ENCODE measurements at regions not wholly inside any gene's neighbourhood (a gene's known extent, or its start where the extent isn't known, plus 50 kb on each side); places are given as distances from the start of the nearest gene placed in this dataset.
"Not testable (repeated sequence)": the region's sequence is repeated elsewhere in the genome, so short reads cannot be mapped to it uniquely, and the experiment has no call there.

GRCh38 chr17:74141612-74142011, 61.9 kb upstream of the RPL38 start:
- CTCF ChIA-PET: no interaction called here
- no peak overlapping the region for H3K4me3 ChIP-seq (ENCODE audit: low read depth in 2 of 2, low read length in 2 of 2)
- POLR2A ChIA-PET: no interaction called here
- H3K9me3 ChIP-seq (ENCODE audit: control insufficient read depth, insufficient read depth, low read depth, low read length): peaks cover 19% of the 10 kb centered on the region
- intact Hi-C loops (cut with micrococcal nuclease; ENCODE audit: unreplicated experiment): no loop called here
- ATAC-seq (no peak), DNase-seq (ENCODE audit: low read depth, low spot score) (no peak)
- no TSS peak for BruUV-seq (replicated peaks)
- TF ChIP-seq POLR2AphosphoS5 (IDR thresholded peaks at IDR 0.05; ENCODE audit: low read depth, low read length) (no peak), REST (IDR thresholded peaks at IDR 0.05; ENCODE audit: insufficient read depth in 1 of 2, low read depth in 2 of 2, low read length in 1 of 2) (no peak), SIN3A (IDR thresholded peaks at IDR 0.05; ENCODE audit: borderline replicate concordance, insufficient read depth, low read depth, low read length) (no peak), TCF7L2 (IDR thresholded peaks at IDR 0.05; ENCODE audit: low read depth, low read length) (no peak), CTCF (IDR thresholded peaks at IDR 0.05) (no peak)
- in situ Hi-C loops (cut with HindIII; ENCODE audit: low pct_unique_long_range_greater_than_20kb, low sequenced_read_pairs): no loop called here
- no peaks in the 10 kb centered on the region for H3K36me3 ChIP-seq (ENCODE audit: control insufficient read depth, insufficient read depth, low read length)
- peaks cover 9% of the 10 kb centered on the region for H3K27me3 ChIP-seq (ENCODE audit: control insufficient read depth, insufficient read depth, low read length)
- H3K4me1 ChIP-seq (ENCODE audit: control insufficient read depth, insufficient read depth, low read length): no peaks in the 10 kb centered on the region
- H3K27ac ChIP-seq (ENCODE audit: low read length): no peak overlapping the region

GRCh38 chr17:74143318-74143717, 60.2 kb upstream of the RPL38 start:
- DNase-seq (ENCODE audit: low read depth, low spot score); H3K27me3 ChIP-seq (ENCODE audit: control insufficient read depth, insufficient read depth, low read length); BruUV-seq (replicated peaks); H3K4me1 ChIP-seq (ENCODE audit: control insufficient read depth, insufficient read depth, low read length); CTCF ChIA-PET; H3K4me3 ChIP-seq (ENCODE audit: low read depth in 2 of 2, low read length in 2 of 2); H3K27ac ChIP-seq (ENCODE audit: low read length); H3K36me3 ChIP-seq (ENCODE audit: control insufficient read depth, insufficient read depth, low read length); POLR2A ChIA-PET; ATAC-seq; intact Hi-C loops (cut with micrococcal nuclease; ENCODE audit: unreplicated experiment); in situ Hi-C loops (cut with HindIII; ENCODE audit: low pct_unique_long_range_greater_than_20kb, low sequenced_read_pairs): not testable (repeated sequence)
- H3K9me3 ChIP-seq (ENCODE audit: control insufficient read depth, insufficient read depth, low read depth, low read length): peaks cover 19% of the 10 kb centered on the region

GRCh38 chr17:74145756-74146155, 57.7 kb upstream of the RPL38 start:
- no peak for ATAC-seq
- no peaks in the 10 kb centered on the region for H3K4me1 ChIP-seq (ENCODE audit: control insufficient read depth, insufficient read depth, low read length)
- H3K27me3 ChIP-seq (ENCODE audit: control insufficient read depth, insufficient read depth, low read length): no peaks in the 10 kb centered on the region; the same call in 1 of the 2 replicates
- TF ChIP-seq REST (IDR thresholded peaks at IDR 0.05; ENCODE audit: insufficient read depth in 1 of 2, low read depth in 2 of 2, low read length in 1 of 2): no peak
- no peak for TF ChIP-seq SIN3A (IDR thresholded peaks at IDR 0.05; ENCODE audit: borderline replicate concordance, insufficient read depth, low read depth, low read length)
- TF ChIP-seq POLR2AphosphoS5 (IDR thresholded peaks at IDR 0.05; ENCODE audit: low read depth, low read length): no peak
- TF ChIP-seq TCF7L2 (IDR thresholded peaks at IDR 0.05; ENCODE audit: low read depth, low read length): no peak
- no peak for TF ChIP-seq CTCF (IDR thresholded peaks at IDR 0.05)
- H3K9me3 ChIP-seq (ENCODE audit: control insufficient read depth, insufficient read depth, low read depth, low read length): peaks cover 16% of the 10 kb centered on the region
- CTCF ChIA-PET: no interaction called here
- H3K4me3 ChIP-seq (ENCODE audit: low read depth in 2 of 2, low read length in 2 of 2): no peak overlapping the region
- in situ Hi-C loops (cut with HindIII; ENCODE audit: low pct_unique_long_range_greater_than_20kb, low sequenced_read_pairs) (no loop called here), intact Hi-C loops (cut with micrococcal nuclease; ENCODE audit: unreplicated experiment) (no loop called here)
- no peak for DNase-seq (ENCODE audit: low read depth, low spot score)
- H3K36me3 ChIP-seq (ENCODE audit: control insufficient read depth, insufficient read depth, low read length): no peaks in the 10 kb centered on the region
- POLR2A ChIA-PET: no interaction called here
- BruUV-seq (replicated peaks): no TSS peak
- no peak overlapping the region for H3K27ac ChIP-seq (ENCODE audit: low read length)

All from Panc1 (cell line).